ENCODE measurements at regions not wholly inside any gene's neighbourhood (a gene's known extent, or its start where the extent isn't known, plus 50 kb on each side); places are given as distances from the start of the nearest gene placed in this dataset.

DNA sequence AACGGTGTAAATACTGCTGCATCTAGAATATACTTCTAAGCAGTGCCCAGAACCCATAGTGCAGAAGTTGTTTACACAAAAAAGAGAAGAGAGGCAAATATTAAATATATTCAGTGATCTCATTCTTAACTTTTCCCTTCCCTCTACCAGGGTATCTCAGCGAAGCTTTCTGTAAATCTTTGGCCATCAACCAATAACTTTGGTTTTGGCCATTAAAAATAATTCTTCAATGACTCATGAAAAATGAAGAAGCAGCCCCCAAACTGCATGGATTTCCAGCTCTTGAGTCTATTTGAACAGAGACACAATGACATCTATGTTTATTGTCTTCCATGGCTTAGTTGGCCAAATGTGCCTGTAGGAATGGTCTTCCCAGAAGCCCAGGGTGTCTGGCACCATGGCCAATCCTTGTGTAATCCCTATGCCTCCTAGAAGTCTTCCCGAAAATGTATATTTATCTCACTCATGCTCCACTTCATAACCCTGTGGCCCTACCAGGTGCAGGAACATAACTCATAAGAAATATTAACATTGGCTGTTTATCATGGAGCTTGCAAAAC, 646.6 kb downstream of the TOX3 start:
- H3K9ac ChIP-seq (ENCODE audit: low read length): no peak overlapping the region
- H3K36me3 ChIP-seq (ENCODE audit: control insufficient read depth, insufficient read depth, low read length): no peaks in the 10 kb centered on the region
- H3K4me1 ChIP-seq (ENCODE audit: control insufficient read depth, insufficient read depth, low read length): no peaks in the 10 kb centered on the region
- no peaks in the 10 kb centered on the region for H3K27me3 ChIP-seq (ENCODE audit: control insufficient read depth, insufficient read depth, low read length)
- no peaks in the 10 kb centered on the region for H3K9me3 ChIP-seq (ENCODE audit: control insufficient read depth, low read length)
- H3K4me3 ChIP-seq (ENCODE audit: low read length): no peak overlapping the region

DNA sequence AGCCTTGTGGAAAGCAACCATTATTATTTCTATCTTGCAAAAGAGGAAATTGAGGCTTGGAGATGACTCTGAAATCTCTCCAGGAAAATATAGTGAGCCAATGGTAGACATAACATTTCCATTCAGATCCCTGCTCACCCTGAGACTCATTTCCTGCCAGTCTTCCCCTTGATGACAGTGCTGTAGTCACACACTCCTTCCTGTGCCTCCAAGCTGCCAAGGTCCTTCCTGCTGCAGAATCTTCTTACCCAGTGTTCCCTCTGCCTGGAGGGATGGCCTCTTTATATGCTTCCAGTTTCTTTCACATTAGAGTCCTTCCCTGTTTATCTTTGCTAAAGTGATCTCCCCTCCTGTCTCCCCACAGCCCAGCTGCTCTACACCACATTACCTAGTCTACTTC, 648.1 kb downstream of the TOX3 start:
- Histone ChIP-seq H3K9me3 (ENCODE audit: control insufficient read depth, low read length) (no peaks in the 10 kb centered on the region), H3K36me3 (ENCODE audit: control insufficient read depth, insufficient read depth, low read length) (no peaks in the 10 kb centered on the region), H3K4me1 (ENCODE audit: control insufficient read depth, insufficient read depth, low read length) (no peaks in the 10 kb centered on the region)

DNA sequence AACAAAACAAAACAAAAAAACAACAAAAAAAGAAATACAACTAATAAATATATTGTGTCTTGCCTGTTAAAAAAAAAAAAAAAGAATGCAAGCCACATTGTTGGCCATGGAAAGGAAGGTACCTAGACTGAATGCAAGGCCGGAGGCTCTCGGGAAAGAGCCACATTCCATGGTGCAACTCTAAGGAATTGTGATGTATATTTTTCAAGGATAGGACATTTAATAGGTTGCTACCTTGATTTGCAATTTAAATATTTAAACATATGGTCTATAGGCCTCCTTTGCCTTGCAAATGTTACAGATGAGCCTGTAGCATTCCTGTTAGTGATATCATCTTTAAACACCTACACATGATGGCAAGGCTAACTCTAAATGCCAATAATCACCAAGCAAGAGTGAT, 650.9 kb downstream of the TOX3 start:
- H3K4me3 ChIP-seq (ENCODE audit: low read length): no peak overlapping the region
- no peaks in the 10 kb centered on the region for H3K36me3 ChIP-seq (ENCODE audit: control insufficient read depth, insufficient read depth, low read length)
- no peaks in the 10 kb centered on the region for H3K4me1 ChIP-seq (ENCODE audit: control insufficient read depth, insufficient read depth, low read length)
- H3K9ac ChIP-seq (ENCODE audit: low read length): no peak overlapping the region
- H3K27me3 ChIP-seq (ENCODE audit: control insufficient read depth, insufficient read depth, low read length): no peaks in the 10 kb centered on the region
- no peaks in the 10 kb centered on the region for H3K9me3 ChIP-seq (ENCODE audit: control insufficient read depth, low read length)

More for the DNA sequence above, 648.1 kb downstream of the TOX3 start:
- Histone ChIP-seq H3K27me3 (ENCODE audit: control insufficient read depth, insufficient read depth, low read length) (no peaks in the 10 kb centered on the region), H3K9ac (ENCODE audit: low read length) (no peak overlapping the region), H3K4me3 (ENCODE audit: low read length) (no peak overlapping the region)

DNA sequence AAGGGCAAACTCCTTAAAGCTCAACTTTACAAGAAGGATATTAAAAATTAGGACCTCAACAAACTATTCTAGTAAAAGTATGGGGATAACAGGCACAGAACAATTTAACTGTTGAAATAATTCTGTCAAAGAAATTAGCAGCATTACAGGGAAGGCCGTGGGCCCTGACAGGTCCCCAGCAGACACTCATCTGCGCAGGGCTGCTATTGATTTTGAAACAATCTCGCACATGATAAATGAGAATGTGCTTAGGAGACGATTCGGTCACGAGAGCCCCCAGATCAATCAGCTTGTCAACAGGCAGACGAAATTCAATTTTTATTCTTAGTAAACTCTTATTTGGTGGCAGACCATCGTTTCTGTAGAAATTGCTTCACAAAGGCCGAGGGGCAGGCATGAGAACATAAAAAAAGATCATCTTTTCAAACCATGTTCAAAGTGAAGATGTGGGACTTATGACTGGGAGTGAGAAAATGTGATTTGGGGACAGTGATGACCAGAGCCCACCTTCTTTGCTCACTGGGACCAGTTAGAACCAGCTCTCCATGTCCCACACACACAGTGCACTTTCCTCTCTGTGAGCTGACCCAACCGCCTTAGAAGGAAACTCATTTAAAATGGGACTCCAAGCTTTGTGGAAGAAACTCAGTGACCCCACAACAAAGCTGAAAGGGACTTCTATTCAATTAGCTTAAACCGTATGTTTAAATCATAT, 654.5 kb downstream of the TOX3 start:
- Histone ChIP-seq H3K4me3 (ENCODE audit: low read length) (no peak overlapping the region), H3K9me3 (ENCODE audit: control insufficient read depth, low read length) (no peaks in the 10 kb centered on the region), H3K9ac (ENCODE audit: low read length) (no peak overlapping the region), H3K36me3 (ENCODE audit: control insufficient read depth, insufficient read depth, low read length) (no peaks in the 10 kb centered on the region), H3K4me1 (ENCODE audit: control insufficient read depth, insufficient read depth, low read length) (no peaks in the 10 kb centered on the region), H3K27me3 (ENCODE audit: control insufficient read depth, insufficient read depth, low read length) (no peaks in the 10 kb centered on the region)

DNA sequence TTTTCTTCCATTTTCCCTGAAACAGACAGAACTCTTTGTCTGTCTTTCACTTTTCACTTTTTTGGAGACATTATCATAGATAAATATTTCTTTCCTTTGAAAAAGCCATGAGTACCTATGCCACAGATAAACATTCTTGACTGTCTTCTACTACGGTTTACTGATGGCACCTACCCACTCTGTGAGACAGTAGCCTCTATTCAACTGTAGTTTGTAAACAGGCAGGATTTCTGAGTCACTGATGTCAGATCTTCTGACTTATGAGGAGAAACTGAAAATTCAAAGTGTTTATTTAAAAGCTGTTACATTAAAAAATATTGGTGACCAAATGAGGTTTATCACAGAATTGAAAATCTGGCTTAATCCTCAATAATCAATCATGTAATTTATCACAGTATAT, 658.4 kb downstream of the TOX3 start:
- H3K4me3 ChIP-seq (ENCODE audit: low read length): no peak overlapping the region
- no peaks in the 10 kb centered on the region for H3K27me3 ChIP-seq (ENCODE audit: control insufficient read depth, insufficient read depth, low read length)
- H3K9ac ChIP-seq (ENCODE audit: low read length): no peak overlapping the region
- H3K4me1 ChIP-seq (ENCODE audit: control insufficient read depth, insufficient read depth, low read length): no peaks in the 10 kb centered on the region
- no peaks in the 10 kb centered on the region for H3K36me3 ChIP-seq (ENCODE audit: control insufficient read depth, insufficient read depth, low read length)
- no peaks in the 10 kb centered on the region for H3K9me3 ChIP-seq (ENCODE audit: control insufficient read depth, low read length)

DNA sequence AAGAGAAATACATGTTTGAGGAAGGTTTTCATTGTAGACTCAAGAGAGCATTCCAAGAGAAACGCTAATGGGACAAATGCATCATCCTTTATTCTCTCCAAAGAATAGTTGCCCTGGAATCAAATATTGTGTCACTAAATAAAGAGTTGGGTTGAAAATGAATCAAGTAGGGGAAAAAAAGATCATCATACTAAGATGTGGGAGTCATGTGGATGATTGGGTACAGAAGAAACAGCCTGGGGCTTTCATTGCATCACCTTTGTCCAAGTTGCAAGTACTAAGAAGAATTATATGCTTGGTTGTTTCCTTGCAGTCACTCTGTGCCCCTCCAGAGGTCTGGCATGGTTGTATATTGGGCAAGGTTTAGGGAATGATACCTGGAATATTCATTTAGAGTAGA, 658.9 kb downstream of the TOX3 start:
- no peak overlapping the region for H3K9ac ChIP-seq (ENCODE audit: low read length)
- no peaks in the 10 kb centered on the region for H3K36me3 ChIP-seq (ENCODE audit: control insufficient read depth, insufficient read depth, low read length)
- no peaks in the 10 kb centered on the region for H3K9me3 ChIP-seq (ENCODE audit: control insufficient read depth, low read length)

DNA sequence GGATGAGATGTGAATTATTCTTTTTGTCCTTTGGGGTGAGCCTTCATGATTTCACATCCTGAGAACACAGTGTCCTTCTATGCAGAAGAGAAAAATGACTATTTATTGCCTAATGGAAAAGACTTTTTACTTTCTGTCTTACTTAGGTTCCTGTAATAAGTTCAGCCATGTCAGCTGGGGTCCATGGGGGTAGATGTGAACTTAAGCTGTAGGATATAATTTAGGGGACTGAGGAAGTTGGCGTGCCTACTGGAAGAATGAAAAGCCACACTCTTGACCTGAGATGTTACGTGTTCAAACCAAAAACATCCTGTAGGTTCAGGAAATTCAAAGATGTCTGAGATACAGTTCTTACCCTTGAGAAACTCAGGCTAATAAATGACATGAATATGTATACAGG, 660.5 kb downstream of the TOX3 start:
- Histone ChIP-seq H3K9me3 (ENCODE audit: control insufficient read depth, low read length) (no peaks in the 10 kb centered on the region), H3K27me3 (ENCODE audit: control insufficient read depth, insufficient read depth, low read length) (no peaks in the 10 kb centered on the region), H3K9ac (ENCODE audit: low read length) (no peak overlapping the region), H3K4me3 (ENCODE audit: low read length) (no peak overlapping the region), H3K36me3 (ENCODE audit: control insufficient read depth, insufficient read depth, low read length) (no peaks in the 10 kb centered on the region), H3K4me1 (ENCODE audit: control insufficient read depth, insufficient read depth, low read length) (no peaks in the 10 kb centered on the region)

More for the DNA sequence above, 658.9 kb downstream of the TOX3 start:
- H3K4me1 ChIP-seq (ENCODE audit: control insufficient read depth, insufficient read depth, low read length): no peaks in the 10 kb centered on the region
- no peak overlapping the region for H3K4me3 ChIP-seq (ENCODE audit: low read length)
- H3K27me3 ChIP-seq (ENCODE audit: control insufficient read depth, insufficient read depth, low read length): no peaks in the 10 kb centered on the region

DNA sequence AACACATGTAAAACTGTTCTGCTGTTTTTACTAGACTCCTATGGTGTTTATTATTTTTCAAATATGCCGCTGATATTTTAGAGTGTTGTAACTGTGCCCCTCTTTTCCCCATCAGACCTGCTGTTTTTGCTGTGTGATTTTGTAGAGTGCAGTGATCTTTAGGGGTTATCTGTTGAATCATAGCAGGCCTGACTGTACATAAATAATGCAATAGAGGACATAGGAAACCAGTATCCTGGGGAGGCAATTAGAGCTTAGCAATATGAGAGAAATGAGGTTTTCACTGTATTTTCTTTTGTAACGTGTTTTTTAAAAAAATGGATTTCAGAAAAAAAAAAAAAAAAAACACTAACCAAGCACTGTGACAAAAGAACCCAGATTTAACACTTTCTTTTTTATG, 662.2 kb downstream of the TOX3 start:
- Histone ChIP-seq H3K36me3 (ENCODE audit: control insufficient read depth, insufficient read depth, low read length) (no peaks in the 10 kb centered on the region), H3K9me3 (ENCODE audit: control insufficient read depth, low read length) (no peaks in the 10 kb centered on the region), H3K4me1 (ENCODE audit: control insufficient read depth, insufficient read depth, low read length) (no peaks in the 10 kb centered on the region), H3K27me3 (ENCODE audit: control insufficient read depth, insufficient read depth, low read length) (no peaks in the 10 kb centered on the region), H3K9ac (ENCODE audit: low read length) (no peak overlapping the region), H3K4me3 (ENCODE audit: low read length) (no peak overlapping the region)

DNA sequence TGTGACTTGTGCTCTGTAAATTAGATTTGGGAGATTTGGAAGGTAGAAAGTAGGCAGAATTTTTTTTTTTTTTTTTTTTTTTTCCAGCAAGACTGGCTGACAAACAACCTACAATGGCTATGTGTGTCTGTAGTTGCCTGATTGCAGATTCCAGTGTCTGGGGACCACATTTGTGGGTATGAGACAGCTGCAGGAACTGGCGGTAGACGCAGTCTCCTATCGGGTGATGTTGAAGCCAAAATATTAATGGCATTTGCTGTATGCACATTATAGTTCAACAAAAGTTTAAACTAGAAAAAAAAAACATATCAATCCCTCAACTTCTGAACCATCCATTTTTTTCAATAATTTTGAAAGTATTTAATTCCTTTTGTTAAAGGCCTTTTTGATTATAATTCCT, 665.2 kb downstream of the TOX3 start:
- Histone ChIP-seq H3K9me3 (ENCODE audit: control insufficient read depth, low read length) (no peaks in the 10 kb centered on the region), H3K4me1 (ENCODE audit: control insufficient read depth, insufficient read depth, low read length) (no peaks in the 10 kb centered on the region), H3K9ac (ENCODE audit: low read length) (no peak overlapping the region), H3K27me3 (ENCODE audit: control insufficient read depth, insufficient read depth, low read length) (no peaks in the 10 kb centered on the region), H3K4me3 (ENCODE audit: low read length) (no peak overlapping the region), H3K36me3 (ENCODE audit: control insufficient read depth, insufficient read depth, low read length) (no peaks in the 10 kb centered on the region)

DNA sequence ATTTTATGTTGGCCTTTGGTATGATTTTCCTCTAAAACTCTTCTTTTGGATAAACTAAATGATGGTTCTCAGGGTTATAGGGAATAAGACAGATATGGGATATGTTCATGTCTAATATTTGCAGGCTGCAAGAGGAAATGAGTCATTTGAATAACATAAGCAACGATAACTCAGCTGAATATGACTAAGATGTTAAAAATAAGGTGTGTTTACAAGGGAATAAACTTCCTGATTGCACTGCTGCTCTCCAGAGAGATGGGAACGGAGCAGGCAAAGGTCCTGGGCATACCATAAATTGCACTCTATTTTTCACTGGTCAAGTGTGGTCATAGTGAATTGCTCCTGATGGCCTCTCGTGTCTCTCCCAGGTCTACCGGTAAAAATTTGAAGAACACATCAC, 666.2 kb downstream of the TOX3 start:
- Histone ChIP-seq H3K9me3 (ENCODE audit: control insufficient read depth, low read length) (no peaks in the 10 kb centered on the region), H3K27me3 (ENCODE audit: control insufficient read depth, insufficient read depth, low read length) (no peaks in the 10 kb centered on the region), H3K36me3 (ENCODE audit: control insufficient read depth, insufficient read depth, low read length) (no peaks in the 10 kb centered on the region), H3K9ac (ENCODE audit: low read length) (no peak overlapping the region), H3K4me3 (ENCODE audit: low read length) (no peak overlapping the region), H3K4me1 (ENCODE audit: control insufficient read depth, insufficient read depth, low read length) (no peaks in the 10 kb centered on the region)

DNA sequence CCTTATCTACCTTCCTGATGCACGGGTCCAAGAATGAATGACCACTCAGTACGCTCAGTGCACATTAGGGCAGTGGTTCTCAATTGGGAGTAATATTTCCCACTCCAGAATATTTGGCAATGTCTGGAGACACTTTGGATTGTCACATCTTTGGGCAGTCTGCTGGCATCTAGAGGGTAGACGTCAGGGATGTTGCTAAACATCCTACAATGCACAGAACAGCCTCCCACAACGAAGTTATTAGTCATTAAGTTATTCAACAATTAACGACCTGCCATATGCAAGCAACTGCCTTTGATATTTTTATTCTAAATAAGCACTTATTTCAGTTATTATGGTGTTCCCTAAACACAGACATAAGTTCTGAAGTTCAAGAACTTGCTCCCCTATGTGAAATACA, 669.3 kb downstream of the TOX3 start:
- no peaks in the 10 kb centered on the region for H3K9me3 ChIP-seq (ENCODE audit: control insufficient read depth, low read length)
- no peaks in the 10 kb centered on the region for H3K4me1 ChIP-seq (ENCODE audit: control insufficient read depth, insufficient read depth, low read length)
- no peaks in the 10 kb centered on the region for H3K27me3 ChIP-seq (ENCODE audit: control insufficient read depth, insufficient read depth, low read length)
- no peak overlapping the region for H3K9ac ChIP-seq (ENCODE audit: low read length)
- H3K36me3 ChIP-seq (ENCODE audit: control insufficient read depth, insufficient read depth, low read length): no peaks in the 10 kb centered on the region
- no peak overlapping the region for H3K4me3 ChIP-seq (ENCODE audit: low read length)

DNA sequence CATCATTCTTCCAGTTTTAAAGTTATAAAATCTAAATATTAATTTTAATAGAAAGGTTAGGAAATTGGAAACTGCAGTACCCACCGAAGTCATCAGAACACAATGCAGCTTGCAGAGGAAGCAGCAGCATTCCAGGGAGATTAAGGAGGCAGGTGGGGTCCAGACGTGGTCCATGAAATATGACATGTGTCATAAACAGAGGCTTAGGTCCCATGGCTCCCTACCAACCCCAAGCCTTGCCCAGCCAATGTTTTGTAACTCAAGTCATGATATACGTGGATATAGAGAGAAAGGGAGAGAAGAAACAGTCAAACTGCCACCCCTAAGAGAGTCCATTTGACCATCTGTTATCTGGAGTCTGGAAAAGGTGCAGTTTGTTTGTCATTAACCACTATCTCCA, 670.0 kb downstream of the TOX3 start:
- Histone ChIP-seq H3K9ac (ENCODE audit: low read length) (no peak overlapping the region), H3K36me3 (ENCODE audit: control insufficient read depth, insufficient read depth, low read length) (no peaks in the 10 kb centered on the region), H3K4me3 (ENCODE audit: low read length) (no peak overlapping the region), H3K27me3 (ENCODE audit: control insufficient read depth, insufficient read depth, low read length) (no peaks in the 10 kb centered on the region), H3K9me3 (ENCODE audit: control insufficient read depth, low read length) (no peaks in the 10 kb centered on the region), H3K4me1 (ENCODE audit: control insufficient read depth, insufficient read depth, low read length) (no peaks in the 10 kb centered on the region)

DNA sequence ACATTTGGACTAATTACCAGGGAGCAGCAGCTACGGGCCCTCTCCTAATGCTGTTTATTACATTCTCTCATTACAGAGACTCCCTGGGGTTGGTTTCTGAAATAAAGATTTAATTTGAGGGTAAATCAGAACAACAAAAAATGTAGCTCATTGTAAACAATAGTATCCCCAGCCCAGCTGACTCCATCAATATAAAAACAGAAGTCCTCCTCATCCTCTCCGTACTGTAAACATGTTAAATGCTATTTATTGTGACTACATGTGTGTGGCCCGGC, 670.4 kb downstream of the TOX3 start:
- no peaks in the 10 kb centered on the region for H3K4me1 ChIP-seq (ENCODE audit: control insufficient read depth, insufficient read depth, low read length)
- H3K9me3 ChIP-seq (ENCODE audit: control insufficient read depth, low read length): no peaks in the 10 kb centered on the region
- no peak overlapping the region for H3K4me3 ChIP-seq (ENCODE audit: low read length)
- H3K27me3 ChIP-seq (ENCODE audit: control insufficient read depth, insufficient read depth, low read length): no peaks in the 10 kb centered on the region
- H3K36me3 ChIP-seq (ENCODE audit: control insufficient read depth, insufficient read depth, low read length): no peaks in the 10 kb centered on the region
- H3K9ac ChIP-seq (ENCODE audit: low read length): no peak overlapping the region

Data from mucosa of stomach (tissue), 1 donor.